ENCODE measurements at regions not wholly inside any gene's neighbourhood (a gene's known extent, or its start where the extent isn't known, plus 50 kb on each side); places are given as distances from the start of the nearest gene placed in this dataset.

DNA sequence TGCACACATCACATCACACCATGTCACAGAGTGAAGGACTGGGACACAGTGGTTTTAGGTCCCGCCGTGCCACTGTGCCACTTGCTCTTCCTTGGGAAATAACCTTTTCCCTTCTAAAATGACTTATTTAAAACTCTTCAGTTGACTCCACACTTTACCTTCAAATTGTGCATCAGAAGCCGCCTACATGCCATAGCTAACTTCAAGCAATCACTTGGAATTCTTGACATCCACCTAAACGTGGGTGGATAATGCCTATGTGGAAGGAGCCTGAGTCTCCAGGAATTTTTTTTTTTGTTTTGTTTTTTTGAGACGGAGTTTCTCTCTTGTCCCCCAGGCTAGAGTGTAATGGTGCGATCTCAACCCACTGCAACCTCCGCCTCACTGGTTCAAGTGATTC is 777.4 kb upstream of the TENM3 start:
- no peak overlapping the region for H2BK15ac ChIP-seq (ENCODE audit: low read length)
- no peaks in the 10 kb centered on the region for H3K36me3 ChIP-seq (replicated peaks in 1 of 2; ENCODE audit: control insufficient read depth in 2 of 2, insufficient read depth in 2 of 2, low read length in 2 of 2)
- no peak overlapping the region for H3K18ac ChIP-seq (ENCODE audit: low read length)
- no peak overlapping the region for H3K4me3 ChIP-seq (ENCODE audit: low read length in 2 of 2)
- no peak for DNase-seq (ENCODE audit: low spot score)
- no peak overlapping the region for H2BK120ac ChIP-seq (ENCODE audit: low read depth, low read length)
- H3K27me3 ChIP-seq (ENCODE audit: control insufficient read depth in 3 of 3, insufficient read depth in 3 of 3, low read depth in 1 of 3, low read length in 3 of 3), result no peaks in the 10 kb centered on the region
- no peak overlapping the region for H3K9ac ChIP-seq (ENCODE audit: low read depth, low read length, poor library complexity)
- H2AFZ ChIP-seq (ENCODE audit: low read length), result no peak overlapping the region
- no peak overlapping the region for H2AK5ac ChIP-seq (ENCODE audit: low read depth, low read length)
- H2BK12ac ChIP-seq (ENCODE audit: low read length), result no peak overlapping the region
- H3K27ac ChIP-seq (replicated peaks; ENCODE audit: low read length), result no peak overlapping the region
- no peak overlapping the region for H3K14ac ChIP-seq (ENCODE audit: low read length)
- no peaks in the 10 kb centered on the region for H3K4me1 ChIP-seq (ENCODE audit: control insufficient read depth in 2 of 2, insufficient read depth in 1 of 2, low read depth in 1 of 2, low read length in 2 of 2)
- no peak overlapping the region for H3K4me2 ChIP-seq (ENCODE audit: insufficient read depth, low read length, poor library complexity, severe bottlenecking)
- H3K4ac ChIP-seq (ENCODE audit: low read length), result no peak overlapping the region
- no peak overlapping the region for H2BK5ac ChIP-seq (ENCODE audit: low read length)
- H3K23ac ChIP-seq (ENCODE audit: low read depth, low read length, poor library complexity), result no peak overlapping the region
- H3K9me3 ChIP-seq (replicated peaks in 1 of 2; ENCODE audit: control insufficient read depth in 2 of 2, insufficient read depth in 1 of 2, low read depth in 1 of 2, low read length in 2 of 2), result no peaks in the 10 kb centered on the region
- H3K79me1 ChIP-seq (ENCODE audit: low read depth, low read length), result no peaks in the 10 kb centered on the region
- H4K91ac ChIP-seq (ENCODE audit: low read depth, low read length, poor library complexity), result no peak overlapping the region
- WGBS, 2 donors (ENCODE audit: extremely low coverage in 2 of 2, insufficient read length in 2 of 2, insufficient replicate concordance in 1 of 2), result no CpG with 5 or more reads among the region's 7 CpGs
- no peak overlapping the region for H4K8ac ChIP-seq (ENCODE audit: low read depth, low read length)

DNA sequence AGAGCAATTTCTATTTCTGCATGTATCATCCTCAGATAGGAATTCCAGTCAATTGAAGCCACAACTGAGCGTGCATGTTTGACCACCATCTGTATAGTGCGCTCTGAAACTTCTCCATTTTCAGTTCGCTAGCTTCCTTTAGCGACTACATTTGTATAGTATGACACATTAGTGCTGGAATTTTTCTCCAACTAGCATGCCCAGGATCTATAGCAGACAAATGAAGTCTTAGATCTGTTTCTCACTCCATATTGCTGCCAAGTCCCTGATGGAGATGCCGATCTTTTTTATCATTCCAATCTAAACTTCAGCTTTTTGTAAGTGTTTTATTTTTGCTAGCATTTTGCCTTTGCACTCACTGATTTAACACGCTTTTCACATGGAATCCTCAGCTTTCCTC is 774.8 kb upstream of the TENM3 start:
- no peak overlapping the region for H3K27ac ChIP-seq (replicated peaks; ENCODE audit: low read length)
- no peaks in the 10 kb centered on the region for H3K27me3 ChIP-seq (ENCODE audit: control insufficient read depth in 3 of 3, insufficient read depth in 3 of 3, low read depth in 1 of 3, low read length in 3 of 3)
- H4K91ac ChIP-seq (ENCODE audit: low read depth, low read length, poor library complexity), result no peak overlapping the region
- H2BK12ac ChIP-seq (ENCODE audit: low read length), result no peak overlapping the region
- H2AFZ ChIP-seq (ENCODE audit: low read length), result peak overlapping the region; percentile 17
- no peak overlapping the region for H2BK15ac ChIP-seq (ENCODE audit: low read length)
- no peak overlapping the region for H3K4ac ChIP-seq (ENCODE audit: low read length)
- no peaks in the 10 kb centered on the region for H3K36me3 ChIP-seq (replicated peaks in 1 of 2; ENCODE audit: control insufficient read depth in 2 of 2, insufficient read depth in 2 of 2, low read length in 2 of 2)
- no peak overlapping the region for H2AK5ac ChIP-seq (ENCODE audit: low read depth, low read length)
- no peak overlapping the region for H3K14ac ChIP-seq (ENCODE audit: low read length)
- no peak for DNase-seq (ENCODE audit: low spot score)
- H3K9ac ChIP-seq (ENCODE audit: low read depth, low read length, poor library complexity), result no peak overlapping the region
- H3K18ac ChIP-seq (ENCODE audit: low read length), result no peak overlapping the region
- H3K4me1 ChIP-seq (ENCODE audit: control insufficient read depth in 2 of 2, insufficient read depth in 1 of 2, low read depth in 1 of 2, low read length in 2 of 2), result peaks cover 1 to 5% of the 10 kb centered on the region in 2 donors
- H3K9me3 ChIP-seq (replicated peaks in 1 of 2; ENCODE audit: control insufficient read depth in 2 of 2, insufficient read depth in 1 of 2, low read depth in 1 of 2, low read length in 2 of 2), result peaks cover 0 to 3% of the 10 kb centered on the region in 2 donors
- no peak overlapping the region for H4K8ac ChIP-seq (ENCODE audit: low read depth, low read length)
- no peak overlapping the region for H3K4me3 ChIP-seq (ENCODE audit: low read length in 2 of 2)
- H2BK120ac ChIP-seq (ENCODE audit: low read depth, low read length), result no peak overlapping the region
- H3K23ac ChIP-seq (ENCODE audit: low read depth, low read length, poor library complexity), result no peak overlapping the region
- no CpG with 5 or more reads among the region's 6 CpGs for WGBS, 2 donors (ENCODE audit: extremely low coverage in 2 of 2, insufficient read length in 2 of 2, insufficient replicate concordance in 1 of 2)
- H3K79me1 ChIP-seq (ENCODE audit: low read depth, low read length), result no peaks in the 10 kb centered on the region
- no peak overlapping the region for H2BK5ac ChIP-seq (ENCODE audit: low read length)
- no peak overlapping the region for H3K4me2 ChIP-seq (ENCODE audit: insufficient read depth, low read length, poor library complexity, severe bottlenecking)

GRCh38 chr4:181470306-181470705 is 772.9 kb upstream of the TENM3 start:
- WGBS, 2 donors (ENCODE audit: extremely low coverage in 2 of 2, insufficient read length in 2 of 2, insufficient replicate concordance in 1 of 2), result no CpG with 5 or more reads among the region's 5 CpGs
- no peak overlapping the region for H2BK12ac ChIP-seq (ENCODE audit: low read length)
- H2BK5ac ChIP-seq (ENCODE audit: low read length), result no peak overlapping the region

DNA sequence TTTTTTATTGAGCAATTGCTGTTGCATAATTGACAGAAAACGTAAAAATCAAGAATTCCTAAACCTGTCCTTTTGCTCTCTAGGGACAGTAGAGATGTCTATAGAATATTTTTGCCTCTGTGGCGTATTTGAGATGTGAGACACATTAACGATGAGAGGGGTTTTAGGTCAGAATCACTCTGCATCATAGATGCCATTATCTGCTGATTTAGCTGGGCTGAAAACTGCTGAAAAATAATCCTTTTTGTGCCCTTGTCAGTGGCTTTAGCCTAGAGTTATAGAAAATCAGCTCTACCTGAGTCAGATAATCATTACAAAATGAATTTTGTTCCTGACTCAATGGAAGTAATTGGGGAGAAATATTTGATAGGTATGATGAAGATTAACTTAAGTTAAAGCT is 767.8 kb upstream of the TENM3 start:
- Histone ChIP-seq H3K36me3 (replicated peaks in 1 of 2; ENCODE audit: control insufficient read depth in 2 of 2, insufficient read depth in 2 of 2, low read length in 2 of 2) (no peaks in the 10 kb centered on the region), H3K4me2 (ENCODE audit: insufficient read depth, low read length, poor library complexity, severe bottlenecking) (no peak overlapping the region), H3K4ac (ENCODE audit: low read length) (no peak overlapping the region), H3K27me3 (ENCODE audit: control insufficient read depth in 3 of 3, insufficient read depth in 3 of 3, low read depth in 1 of 3, low read length in 3 of 3) (no peaks in the 10 kb centered on the region), H2BK12ac (ENCODE audit: low read length) (no peak overlapping the region), H2BK5ac (ENCODE audit: low read length) (no peak overlapping the region), H3K9ac (ENCODE audit: low read depth, low read length, poor library complexity) (no peak overlapping the region), H4K91ac (ENCODE audit: low read depth, low read length, poor library complexity) (no peak overlapping the region), H3K79me1 (ENCODE audit: low read depth, low read length) (no peaks in the 10 kb centered on the region), H3K9me3 (replicated peaks in 1 of 2; ENCODE audit: control insufficient read depth in 2 of 2, insufficient read depth in 1 of 2, low read depth in 1 of 2, low read length in 2 of 2) (peaks cover 0 to 3% of the 10 kb centered on the region in 2 donors), H2AK5ac (ENCODE audit: low read depth, low read length) (no peak overlapping the region), H2AFZ (ENCODE audit: low read length) (no peak overlapping the region), H3K14ac (ENCODE audit: low read length) (no peak overlapping the region), H3K27ac (replicated peaks; ENCODE audit: low read length) (no peak overlapping the region), H3K4me3 (ENCODE audit: low read length in 2 of 2) (no peak overlapping the region), H3K18ac (ENCODE audit: low read length) (no peak overlapping the region), H3K23ac (ENCODE audit: low read depth, low read length, poor library complexity) (no peak overlapping the region), H2BK120ac (ENCODE audit: low read depth, low read length) (no peak overlapping the region), H3K4me1 (ENCODE audit: control insufficient read depth in 2 of 2, insufficient read depth in 1 of 2, low read depth in 1 of 2, low read length in 2 of 2) (peaks cover 5 to 8% of the 10 kb centered on the region in 2 donors), H2BK15ac (ENCODE audit: low read length) (no peak overlapping the region), H4K8ac (ENCODE audit: low read depth, low read length) (no peak overlapping the region)
- WGBS, 2 donors (ENCODE audit: extremely low coverage in 2 of 2, insufficient read length in 2 of 2, insufficient replicate concordance in 1 of 2), result no CpG with 5 or more reads among the region's 3 CpGs
- no peak for DNase-seq (ENCODE audit: low spot score)

More at GRCh38 chr4:181470306-181470705, 772.9 kb upstream of the TENM3 start:
- H3K4ac ChIP-seq (ENCODE audit: low read length), result no peak overlapping the region
- no peak overlapping the region for H4K91ac ChIP-seq (ENCODE audit: low read depth, low read length, poor library complexity)
- DNase-seq (ENCODE audit: low spot score), result no peak
- no peak overlapping the region for H3K9ac ChIP-seq (ENCODE audit: low read depth, low read length, poor library complexity)
- H2AFZ ChIP-seq (ENCODE audit: low read length), result peak overlapping the region; percentile 41
- no peak overlapping the region for H3K14ac ChIP-seq (ENCODE audit: low read length)
- H3K79me1 ChIP-seq (ENCODE audit: low read depth, low read length), result no peaks in the 10 kb centered on the region
- no peak overlapping the region for H3K27ac ChIP-seq (replicated peaks; ENCODE audit: low read length)
- H3K4me2 ChIP-seq (ENCODE audit: insufficient read depth, low read length, poor library complexity, severe bottlenecking), result no peak overlapping the region
- H2BK120ac ChIP-seq (ENCODE audit: low read depth, low read length), result no peak overlapping the region
- H2BK15ac ChIP-seq (ENCODE audit: low read length), result no peak overlapping the region
- H3K23ac ChIP-seq (ENCODE audit: low read depth, low read length, poor library complexity), result no peak overlapping the region
- H3K36me3 ChIP-seq (replicated peaks in 1 of 2; ENCODE audit: control insufficient read depth in 2 of 2, insufficient read depth in 2 of 2, low read length in 2 of 2), result no peaks in the 10 kb centered on the region
- H4K8ac ChIP-seq (ENCODE audit: low read depth, low read length), result no peak overlapping the region
- H3K4me3 ChIP-seq (ENCODE audit: low read length in 2 of 2), result no peak overlapping the region
- peaks cover 1 to 5% of the 10 kb centered on the region in 2 donors for H3K4me1 ChIP-seq (ENCODE audit: control insufficient read depth in 2 of 2, insufficient read depth in 1 of 2, low read depth in 1 of 2, low read length in 2 of 2)
- H3K27me3 ChIP-seq (ENCODE audit: control insufficient read depth in 3 of 3, insufficient read depth in 3 of 3, low read depth in 1 of 3, low read length in 3 of 3), result no peaks in the 10 kb centered on the region
- peaks cover 0 to 3% of the 10 kb centered on the region in 2 donors for H3K9me3 ChIP-seq (replicated peaks in 1 of 2; ENCODE audit: control insufficient read depth in 2 of 2, insufficient read depth in 1 of 2, low read depth in 1 of 2, low read length in 2 of 2)
- no peak overlapping the region for H3K18ac ChIP-seq (ENCODE audit: low read length)
- H2AK5ac ChIP-seq (ENCODE audit: low read depth, low read length), result no peak overlapping the region

Data from neuronal stem cell (in vitro differentiated cells).